Stimulated activated CD8-positive, alpha-beta memory T cell treated with anti-CD3 and anti-CD28 coated beads, Interleukin-7, amount 100 ng/mL, for 4 hours (primary cell): ENCODE measurements at regions not wholly inside any gene's neighbourhood (a gene's known extent, or its start where the extent isn't known, plus 50 kb on each side); places are given as distances from the start of the nearest gene placed in this dataset.
A peak's percentile ranks its signal among the peaks of the same experiment; 100 is the strongest.

Source experiments
- DNase-seq, 2 donors: peaks; one replicate each; pipeline ENCODE4 v3.0.0-alpha.2; 2020; ENCODE audit warnings: low read depth in 2 of 2

DNA sequence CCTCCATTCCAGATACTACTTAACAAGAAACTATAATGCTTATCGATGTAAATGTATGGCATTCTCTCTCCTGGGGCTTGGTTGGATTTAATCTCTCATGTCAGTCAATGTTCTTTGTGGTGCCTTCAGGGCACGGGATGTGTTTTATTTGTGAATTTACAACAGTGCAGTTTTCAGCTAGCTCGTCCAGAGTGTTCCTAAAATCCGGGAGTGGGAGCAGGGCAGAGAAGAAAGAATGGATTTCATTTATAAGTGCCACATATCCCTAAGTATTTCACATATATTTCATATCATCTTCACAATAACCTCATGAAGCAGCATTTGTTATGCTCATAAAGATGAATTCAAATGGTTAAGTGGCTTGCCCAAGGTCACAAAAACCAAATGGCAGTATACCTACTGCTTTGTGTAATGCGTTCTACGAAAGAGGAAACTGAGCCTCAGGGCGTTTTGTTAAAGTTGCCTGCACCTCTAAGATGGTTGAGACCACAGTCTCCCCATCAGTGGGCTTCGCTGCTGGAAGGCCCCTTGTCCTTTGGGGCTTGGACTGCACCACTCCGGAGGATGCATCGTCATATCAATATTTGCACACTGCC lies 134.7 kb upstream of the MGAT5 start:
- no peak for DNase-seq

DNA sequence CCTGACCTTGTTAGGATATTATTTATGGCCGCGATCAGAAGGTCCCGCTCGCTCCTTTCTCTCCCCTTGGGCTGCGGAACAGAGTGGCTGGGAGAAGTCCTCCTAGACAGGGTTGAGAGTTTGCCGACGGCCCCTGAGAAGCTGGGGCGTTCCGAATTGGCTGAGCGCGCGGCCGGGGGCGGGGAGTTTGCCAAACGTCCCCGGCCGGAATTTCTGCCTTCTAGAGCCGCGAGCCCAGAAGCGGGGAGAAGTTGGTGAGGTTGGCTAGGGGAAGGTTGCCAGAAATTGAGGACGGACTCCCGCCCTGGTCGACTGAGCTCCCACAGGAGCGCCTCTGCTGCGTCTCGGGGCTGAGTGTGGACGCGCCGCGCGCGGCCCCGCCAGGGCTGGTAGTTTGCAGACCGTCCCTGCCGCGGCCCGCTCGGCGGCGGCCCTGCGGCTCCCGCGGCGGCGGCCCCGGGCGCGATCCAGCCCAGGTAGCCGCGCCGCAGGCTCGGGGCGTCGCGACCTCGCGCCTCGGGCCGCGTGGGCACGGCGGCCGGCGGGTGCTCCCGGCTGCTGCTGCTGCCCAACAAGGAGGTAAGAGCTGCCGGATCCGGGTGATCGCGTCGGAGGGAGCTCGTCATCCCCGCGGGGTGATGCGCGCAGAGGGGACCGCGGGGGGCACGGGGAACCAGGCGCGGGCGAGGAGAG lies 134.0 kb upstream of the MGAT5 start:
- peak; percentile 64 to 77 for DNase-seq

DNA sequence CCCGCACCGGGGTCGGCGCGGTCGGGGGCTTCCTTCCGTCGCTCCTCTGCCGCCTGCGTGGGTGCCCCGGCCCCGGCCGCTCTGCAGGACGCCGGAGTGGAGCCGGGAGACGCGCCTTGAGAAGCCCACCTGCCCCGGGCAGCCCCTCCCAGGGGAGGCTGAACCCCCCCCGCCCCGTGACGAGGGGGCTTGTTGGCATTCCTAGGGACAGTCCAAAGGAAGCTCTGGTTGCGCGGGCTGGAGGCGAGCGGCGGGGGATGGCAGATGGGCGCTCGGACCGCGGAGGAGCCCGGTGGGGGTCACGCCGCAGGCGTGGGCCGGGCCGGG lies 133.5 kb upstream of the MGAT5 start:
- DNase-seq = no peak

DNA sequence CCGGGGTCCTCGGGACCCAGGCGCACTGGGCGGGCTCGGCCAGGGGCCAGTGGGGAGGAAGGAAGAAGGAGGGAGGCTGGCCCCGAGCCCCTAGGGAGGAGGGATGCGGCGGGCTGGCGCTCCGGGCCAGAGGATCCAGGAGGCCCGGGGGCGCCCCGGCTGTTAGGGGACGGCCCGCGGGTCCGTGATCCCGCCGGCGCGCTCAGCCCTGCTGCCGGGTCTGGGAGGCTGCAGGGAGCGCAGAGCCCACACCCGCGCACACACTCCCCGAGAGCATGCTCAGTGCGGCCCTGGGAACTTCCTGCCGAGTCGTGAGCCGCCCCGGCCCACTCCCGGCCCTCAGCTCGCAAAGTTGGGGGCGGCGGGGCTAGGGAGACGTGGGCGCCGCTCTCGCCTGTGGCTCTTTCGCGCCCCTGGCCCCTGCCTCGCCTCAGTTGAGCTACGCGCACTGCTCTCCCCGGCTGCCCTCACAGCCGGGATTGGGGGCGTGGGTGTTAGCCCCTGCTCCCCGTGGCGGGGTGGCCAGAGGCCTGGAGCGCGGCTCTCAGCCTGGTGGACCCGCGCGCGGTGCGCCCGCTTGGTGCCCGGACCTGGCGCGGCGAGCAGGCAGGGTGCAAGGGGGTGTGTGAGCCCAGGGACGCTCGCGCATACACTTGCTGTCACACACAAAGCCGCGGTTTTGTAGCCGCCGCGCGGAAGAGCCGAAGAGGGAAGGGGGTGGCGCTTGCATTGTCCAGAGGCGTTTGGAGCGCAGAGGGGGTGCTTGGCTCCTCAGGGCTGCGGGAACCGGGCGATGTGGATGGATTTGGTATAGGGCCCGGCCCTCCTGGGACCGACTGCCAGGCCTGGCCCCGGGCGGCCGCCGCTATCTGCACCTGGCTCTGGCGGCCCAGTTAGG lies 132.9 kb upstream of the MGAT5 start:
- peak; percentile 49 to 73 for DNase-seq

DNA sequence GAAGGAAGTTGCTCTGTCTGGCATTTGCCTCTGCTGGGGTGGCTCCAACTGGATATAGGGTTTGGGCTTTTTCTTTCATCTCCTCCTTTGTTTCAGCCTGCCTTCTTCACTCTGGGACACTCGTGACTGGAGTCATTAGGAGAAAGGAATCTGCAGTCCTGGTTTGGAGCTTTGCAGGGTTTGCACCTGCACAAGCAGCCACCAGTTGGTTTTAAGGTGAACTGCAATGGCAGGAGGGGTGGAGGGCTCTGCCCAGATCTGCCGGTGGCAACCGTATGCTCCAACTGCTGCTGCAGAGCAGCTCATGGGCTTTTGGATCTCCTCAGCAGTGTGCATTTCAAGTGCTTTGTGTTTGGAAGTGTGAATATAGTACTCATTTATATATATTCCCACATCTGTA lies 131.3 kb upstream of the MGAT5 start:
- DNase-seq = no peak

DNA sequence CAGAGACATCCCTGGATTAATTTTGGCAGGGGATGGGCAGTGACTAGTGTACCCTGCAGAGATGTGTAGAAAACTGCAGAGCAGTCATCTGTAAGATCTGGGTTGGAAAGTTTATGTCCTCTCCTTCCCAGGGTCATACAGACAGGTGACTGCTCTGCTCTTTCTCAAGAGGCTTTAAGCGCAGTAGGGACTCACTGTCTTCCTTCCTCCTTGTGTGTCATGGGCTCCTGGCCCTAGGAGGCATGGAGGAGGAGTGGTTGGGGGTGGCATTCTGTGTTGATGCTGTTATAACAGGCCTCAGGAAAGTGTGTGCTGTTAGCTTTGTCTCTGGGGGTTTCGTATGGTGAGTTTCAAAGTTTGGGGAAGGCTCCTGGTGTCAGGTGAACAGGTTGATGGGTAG lies 130.5 kb upstream of the MGAT5 start:
- no peak for DNase-seq

DNA sequence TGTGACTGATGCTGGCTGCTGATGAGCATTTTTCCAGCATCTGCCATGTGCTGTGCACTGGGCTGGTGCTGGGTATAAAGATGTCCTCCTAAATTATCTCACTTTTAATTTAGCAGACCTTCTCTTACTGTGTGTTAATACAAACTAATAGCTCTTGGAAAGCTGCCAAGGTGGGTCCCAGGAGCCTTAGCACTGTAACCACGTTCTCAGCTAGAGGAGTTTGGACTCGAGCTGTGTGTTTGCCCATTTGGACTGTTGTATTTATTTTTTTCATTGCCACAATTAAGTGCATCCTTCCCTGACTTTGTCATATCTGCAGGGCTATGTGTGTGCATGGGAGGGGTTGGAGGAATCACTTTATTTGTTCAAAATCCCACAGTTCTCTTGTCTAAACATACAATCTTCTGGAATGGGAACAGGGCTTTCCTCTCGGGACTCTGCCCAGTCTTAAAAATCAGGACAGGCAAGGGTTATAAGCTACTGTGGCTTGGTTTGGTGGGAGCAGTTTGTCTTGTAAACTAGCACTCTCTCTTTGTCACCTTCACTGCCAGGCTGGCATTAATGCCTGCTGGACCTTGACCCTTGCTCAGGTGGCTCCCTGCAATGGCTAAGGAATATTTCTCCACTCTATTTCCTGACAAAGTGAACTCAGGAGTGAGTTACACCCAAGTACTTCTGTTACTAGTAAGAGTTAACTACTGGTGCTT lies 129.7 kb upstream of the MGAT5 start:
- no peak for DNase-seq

DNA sequence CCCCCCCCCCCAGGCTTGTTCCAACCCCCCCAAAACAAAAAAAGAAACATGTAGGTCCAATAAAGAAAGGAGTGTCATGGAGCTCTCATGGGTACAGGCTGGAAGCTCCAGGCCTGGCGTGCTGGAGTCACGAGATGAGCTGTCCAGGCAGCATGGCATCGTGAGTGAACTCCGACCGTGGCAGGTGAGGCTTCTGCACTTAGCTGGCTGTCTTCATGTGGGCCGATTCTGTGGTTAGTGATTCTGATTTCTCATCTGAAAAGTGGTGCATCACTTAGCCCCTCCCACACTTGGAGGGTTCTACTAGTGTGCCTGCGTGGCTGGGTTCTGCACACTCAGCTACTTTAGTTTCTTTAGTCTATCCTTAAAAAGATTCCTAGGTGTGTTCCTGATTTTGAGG lies 126.4 kb upstream of the MGAT5 start:
- DNase-seq = peak; percentile 49 to 64

DNA sequence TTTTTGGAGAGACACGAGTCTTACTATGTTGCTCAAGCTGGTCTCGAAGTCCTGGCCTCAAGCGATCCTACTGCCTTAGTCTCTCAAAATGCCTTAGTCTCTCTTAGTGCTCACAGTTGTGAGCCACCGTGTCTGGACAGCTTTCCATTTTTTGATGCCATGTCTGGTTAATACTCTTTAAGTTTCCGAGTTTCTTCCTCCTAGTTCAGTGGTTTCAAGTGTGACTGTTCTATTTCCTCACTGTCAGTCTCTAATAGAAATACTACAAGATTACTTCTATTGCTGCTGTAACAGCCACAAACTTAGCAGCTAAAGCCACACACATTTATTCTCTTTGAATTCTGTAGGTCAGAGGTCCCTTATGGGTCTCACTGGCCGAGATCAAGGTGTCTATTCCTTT lies 125.1 kb upstream of the MGAT5 start:
- DNase-seq = no peak

DNA sequence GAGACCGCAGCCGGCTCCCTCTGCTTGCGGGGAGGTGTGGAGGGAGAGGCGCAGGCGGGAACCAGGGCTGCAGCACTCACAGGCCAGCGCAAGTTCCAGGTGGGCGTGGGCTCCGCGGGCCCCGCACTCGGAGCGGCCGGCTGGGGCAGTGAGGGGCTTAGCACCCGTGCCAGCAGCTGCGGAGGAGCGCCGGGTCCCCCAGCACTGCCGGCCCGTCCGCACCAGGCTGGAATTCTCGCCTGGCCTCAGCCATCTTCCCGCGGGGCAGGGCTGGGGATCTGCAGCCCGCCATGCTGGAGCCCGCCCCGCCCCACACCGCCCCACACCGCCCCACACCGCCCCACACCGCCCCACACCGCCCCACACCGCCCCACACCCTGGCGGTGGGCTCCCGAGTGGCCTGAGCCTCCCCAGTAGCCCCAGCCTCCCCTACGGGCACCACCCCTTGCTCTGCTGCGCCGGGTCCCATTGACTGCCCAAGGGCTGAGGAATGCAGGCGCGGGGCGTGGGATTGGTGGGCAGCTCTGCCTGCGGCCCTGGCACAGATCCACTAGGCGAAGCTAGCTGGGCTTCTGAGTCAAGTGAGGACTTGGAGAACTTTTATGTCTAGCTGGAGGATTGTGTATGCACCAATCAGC lies 123.9 kb upstream of the MGAT5 start:
- DNase-seq = no peak

DNA sequence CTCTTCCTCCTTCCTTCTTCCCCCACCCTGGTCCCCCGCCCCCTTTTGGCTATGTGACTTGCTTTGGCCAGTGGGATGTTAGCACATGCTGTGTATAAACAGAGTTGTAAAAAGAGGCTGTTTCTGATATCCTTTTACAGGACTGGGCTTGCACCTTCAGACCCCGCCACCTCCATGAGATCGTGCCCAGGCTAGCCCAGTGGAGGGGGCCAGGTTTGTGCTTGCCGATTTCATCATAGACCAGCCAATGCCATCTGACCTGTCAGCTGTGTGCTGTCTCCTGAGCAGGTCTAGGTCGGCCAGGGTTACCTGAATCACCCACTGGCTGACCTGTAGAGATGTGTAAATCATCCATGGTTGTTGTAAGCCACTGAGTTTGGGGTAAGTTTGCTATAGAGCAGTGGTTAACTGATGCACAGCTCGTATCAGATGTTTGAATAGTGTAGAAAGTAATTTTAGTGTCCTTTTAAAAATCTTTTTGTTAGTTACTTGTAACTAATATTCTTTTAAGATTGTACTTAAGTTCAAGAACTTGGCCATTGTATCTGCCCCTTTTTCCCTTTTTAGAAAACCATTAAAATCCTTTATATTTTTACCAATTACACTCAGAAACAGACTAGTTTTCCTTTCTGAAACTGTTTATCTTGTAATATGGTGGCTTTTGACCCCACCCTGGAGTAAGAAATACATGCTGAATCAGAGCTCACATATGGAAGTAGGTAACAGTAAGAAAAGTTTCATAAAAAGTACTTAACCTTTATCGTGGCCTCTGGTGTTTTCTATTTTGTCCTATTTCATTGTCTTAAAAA lies 122.0 kb upstream of the MGAT5 start:
- no peak for DNase-seq

DNA sequence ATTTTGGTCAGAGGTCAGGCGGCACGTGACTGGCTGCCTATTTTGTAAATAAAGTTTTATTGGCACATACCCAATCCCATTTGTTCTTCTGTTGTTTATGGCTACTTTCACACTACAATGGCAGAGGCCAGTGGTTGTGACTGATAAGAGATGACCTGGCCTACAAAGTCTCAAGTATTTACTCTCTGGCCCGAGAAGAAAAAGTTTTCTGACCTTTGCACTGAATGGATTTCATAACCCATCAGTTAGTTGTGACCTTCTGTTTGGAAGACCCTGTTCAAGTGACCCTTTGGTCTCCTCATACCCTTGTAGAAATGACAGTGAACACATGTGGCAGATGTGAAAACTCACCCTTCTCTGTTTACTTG lies 121.4 kb upstream of the MGAT5 start:
- no peak for DNase-seq

DNA sequence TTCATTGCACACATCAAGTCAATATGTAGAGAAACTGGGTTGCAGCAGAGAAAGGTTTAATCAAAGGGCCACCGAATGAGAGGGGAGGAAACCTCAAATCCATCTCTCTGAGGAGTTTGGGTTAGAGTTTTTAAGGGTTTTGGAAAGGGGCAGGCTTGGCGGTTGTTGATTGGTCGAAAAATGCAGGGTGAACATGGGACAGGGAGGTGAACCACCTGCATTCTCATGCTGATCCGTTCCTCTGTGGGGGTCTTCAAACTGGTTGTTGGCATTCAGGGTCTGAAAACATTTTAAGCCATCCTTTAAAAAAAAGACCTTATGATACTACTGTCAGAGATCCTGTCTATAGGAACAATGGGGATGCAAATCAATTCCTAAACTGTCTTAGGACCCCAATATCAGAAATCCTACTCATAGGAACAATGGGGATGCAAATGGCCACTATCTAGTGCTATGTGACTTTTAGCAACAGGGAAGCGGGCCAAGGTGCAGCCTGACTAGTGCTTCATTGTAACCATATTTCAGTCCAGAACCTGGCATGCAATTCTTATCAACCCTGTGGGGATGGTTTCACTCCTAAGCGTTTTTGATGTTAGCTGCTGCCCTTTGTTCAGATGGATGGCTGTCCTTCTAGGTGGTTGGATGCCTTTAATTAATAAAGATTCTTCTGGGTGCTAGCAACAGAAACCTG lies 120.1 kb upstream of the MGAT5 start:
- DNase-seq = no peak

DNA sequence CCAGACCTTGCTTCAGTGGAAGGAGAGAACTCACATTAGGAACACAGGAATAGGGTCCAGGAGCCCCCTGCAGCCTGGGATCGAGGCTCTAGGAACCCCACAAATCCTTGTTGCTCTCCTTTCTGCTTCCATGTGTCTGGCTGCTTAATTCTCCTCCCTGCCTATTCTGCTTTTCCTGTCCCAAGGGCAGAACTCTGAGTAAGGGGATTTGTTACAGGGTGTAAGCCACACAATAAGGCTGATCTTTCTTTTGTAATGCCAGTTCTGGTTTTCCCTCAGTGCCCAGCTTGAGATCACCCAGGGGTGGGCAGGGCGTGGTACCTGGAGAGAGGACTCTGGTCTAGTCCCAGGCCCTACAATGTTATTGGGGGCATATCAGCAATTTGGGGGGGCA lies 119.6 kb upstream of the MGAT5 start:
- no peak for DNase-seq

DNA sequence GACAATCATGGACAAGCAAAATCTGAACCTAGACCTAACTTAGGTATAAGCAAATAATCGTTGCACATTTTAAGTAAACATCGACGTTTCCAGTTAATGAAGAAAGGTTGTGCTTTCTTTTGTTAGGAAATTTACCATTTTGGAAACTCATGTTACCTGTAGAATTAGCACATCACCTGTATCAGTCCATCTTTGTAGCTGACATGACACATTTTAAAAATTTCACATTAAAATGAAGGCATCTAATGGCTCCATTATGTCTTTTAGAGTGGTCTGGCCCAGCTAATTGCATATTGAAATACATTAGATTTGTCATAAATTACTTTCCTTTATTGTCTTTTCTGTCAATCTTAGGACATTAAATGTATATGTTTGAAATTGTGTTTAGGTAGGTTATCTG lies 119.0 kb upstream of the MGAT5 start:
- DNase-seq = no peak

DNA sequence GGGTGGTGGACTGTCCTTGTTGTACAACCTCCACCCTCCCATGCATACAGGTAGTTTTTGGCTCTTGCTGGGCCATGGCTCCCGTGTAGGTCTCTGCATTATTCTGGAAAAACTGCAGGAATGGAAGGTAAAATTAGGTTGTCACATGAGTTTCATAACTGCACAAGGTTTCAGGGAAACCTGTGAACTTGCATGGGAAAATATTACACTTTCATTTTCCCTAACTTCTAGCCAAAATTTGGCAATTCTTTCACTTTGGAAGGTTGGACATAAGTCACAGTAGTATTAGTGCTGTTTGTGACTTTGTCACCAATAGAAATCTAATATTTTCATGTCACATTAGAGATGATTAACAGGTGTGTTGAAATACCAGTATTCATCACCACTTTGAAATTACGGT lies 118.1 kb upstream of the MGAT5 start:
- DNase-seq = no peak

DNA sequence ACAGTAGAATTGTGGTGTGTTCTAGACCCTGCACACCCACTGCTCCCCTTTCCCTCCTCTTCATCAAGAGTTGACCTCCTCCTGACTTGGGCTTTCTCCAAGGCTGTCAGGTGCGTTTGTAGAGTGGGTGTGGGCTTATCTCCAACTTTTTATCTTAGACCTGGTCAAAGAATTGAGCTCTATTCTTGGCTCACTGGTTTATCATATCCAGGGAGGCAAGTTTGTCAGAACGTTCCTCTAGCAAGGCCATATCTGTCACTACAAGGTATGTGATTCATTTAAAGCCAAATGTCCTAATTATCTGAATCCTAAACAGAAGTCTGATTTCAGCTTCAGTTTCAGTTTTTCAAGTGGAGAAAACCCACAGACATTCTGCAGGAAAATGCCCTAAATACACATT lies 117.1 kb upstream of the MGAT5 start:
- no peak for DNase-seq

DNA sequence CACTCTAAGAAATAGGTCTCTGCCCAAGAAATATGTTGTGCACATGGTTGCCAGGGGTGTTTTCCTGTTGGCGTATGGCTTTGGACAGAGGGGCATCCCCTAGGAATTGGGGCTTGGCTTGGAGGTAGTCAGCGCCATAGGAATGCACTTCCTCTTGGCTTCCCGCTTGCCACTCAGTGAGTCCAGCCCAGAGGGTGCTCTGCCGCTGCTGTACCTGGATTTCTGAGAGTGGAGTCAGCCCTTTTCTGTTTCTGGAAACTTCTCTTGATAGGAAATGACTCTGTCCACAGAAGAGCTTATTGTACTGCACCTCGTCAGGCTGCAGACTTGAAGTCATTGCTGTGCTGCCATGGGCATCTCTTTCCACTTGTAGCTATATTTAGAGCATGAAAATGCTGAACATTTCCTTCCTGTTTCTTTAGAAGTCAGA lies 116.7 kb upstream of the MGAT5 start:
- no peak for DNase-seq

DNA sequence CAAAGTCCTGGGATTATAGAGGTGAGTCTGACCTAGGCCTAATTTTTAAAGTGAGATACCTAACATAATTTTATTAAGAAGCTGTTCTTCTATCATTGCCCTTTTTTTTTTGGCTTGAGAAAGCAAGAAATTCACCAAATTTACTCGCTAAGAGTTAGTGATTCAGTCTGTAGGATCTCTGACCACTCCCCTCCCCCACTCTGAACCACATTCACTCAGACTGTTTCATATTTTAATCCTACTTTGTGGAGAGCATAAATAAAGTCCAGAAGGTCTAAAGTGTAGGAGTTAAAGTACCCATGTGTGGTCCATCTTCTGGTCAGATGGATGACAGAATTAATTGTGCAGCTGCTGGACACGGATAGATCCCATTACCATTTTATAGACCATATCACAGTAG lies 115.8 kb upstream of the MGAT5 start:
- no peak for DNase-seq

DNA sequence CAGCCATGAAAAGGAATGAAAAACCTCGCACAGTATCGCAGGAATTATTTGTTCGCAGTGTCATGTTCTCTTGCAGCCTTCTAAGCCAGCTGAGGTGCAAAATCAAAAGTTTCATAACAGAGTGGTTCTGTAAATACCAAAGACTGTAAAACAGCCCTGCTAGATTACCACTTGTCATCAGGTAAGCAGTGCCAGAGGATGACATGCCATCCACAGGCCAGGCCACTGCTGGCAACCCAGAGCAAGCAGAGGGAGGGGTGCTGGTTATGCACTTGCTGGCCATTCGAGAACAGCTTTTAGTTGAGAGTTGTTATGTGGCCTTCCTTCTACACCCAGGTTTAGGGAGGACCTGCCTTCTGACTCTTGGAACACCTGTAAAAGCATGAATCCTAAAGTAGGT lies 114.3 kb upstream of the MGAT5 start:
- DNase-seq = no peak

DNA sequence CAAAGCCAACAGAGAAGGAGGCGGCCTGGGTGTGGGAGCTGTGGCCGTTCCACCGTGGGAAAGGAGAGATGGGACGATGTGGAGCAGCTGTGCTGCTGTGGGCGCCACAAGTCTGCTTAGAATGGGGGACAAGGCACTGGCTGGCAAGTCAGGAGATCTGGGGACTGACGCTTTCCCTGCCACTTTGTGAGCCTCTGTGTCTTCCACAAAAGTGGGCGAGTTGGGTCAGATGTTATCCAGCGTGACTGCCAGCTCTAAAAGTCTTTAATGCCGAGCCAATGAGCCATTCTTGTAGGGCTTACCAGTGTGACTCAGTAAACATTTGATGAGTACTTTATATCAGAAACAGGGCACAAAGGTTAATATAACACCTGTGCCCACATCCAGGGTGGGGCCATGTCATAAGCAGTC lies 113.6 kb upstream of the MGAT5 start:
- no peak for DNase-seq
